Astrocyte (in vitro differentiated cells and primary cell): ENCODE measurements at regions not wholly inside any gene's neighbourhood (a gene's known extent, or its start where the extent isn't known, plus 50 kb on each side); places are given as distances from the start of the nearest gene placed in this dataset.

Source experiments
- CTCF ChIP-seq: IDR thresholded peaks from 2 replicates; pipeline ENCODE4 v1.5.1; 2011; ENCODE audit warnings: low read depth, mild to moderate bottlenecking, inconsistent platforms, low read length, moderate library complexity; ENCODE audit not compliant: insufficient read depth
- EZH2 ChIP-seq: IDR thresholded peaks from 2 replicates; pipeline ENCODE4 v1.6.1; 2012; ENCODE audit warnings: mild to moderate bottlenecking, low read length, inconsistent platforms; ENCODE audit not compliant: insufficient read depth

GRCh38 chr14:54317391-54317790 is 79.4 kb upstream of the CDKN3 start:
- TF ChIP-seq CTCF (no peak), EZH2 (no peak)
